ENCODE measurements at regions not wholly inside any gene's neighbourhood (a gene's known extent, or its start where the extent isn't known, plus 50 kb on each side); places are given as distances from the start of the nearest gene placed in this dataset.

GRCh38 chr11:134626032-134626431 lies 214.0 kb upstream of the B3GAT1 start:
- H3K9me3 ChIP-seq (ENCODE audit: control insufficient read depth in 2 of 3, low read length in 3 of 3), result no peaks in the 10 kb centered on the region
- no peak overlapping the region for H3K27ac Mint-ChIP-seq
- no peak overlapping the region for H3K4me3 Mint-ChIP-seq
- intact Hi-C loops (cut with micrococcal nuclease), result no loop called here
- H3K27ac ChIP-seq (ENCODE audit: low read depth, low read length), result no peak overlapping the region
- H3K4me1 ChIP-seq (ENCODE audit: control insufficient read depth in 2 of 2, insufficient read depth in 2 of 2, low read length in 2 of 2), result no peaks in the 10 kb centered on the region
- H3K4me1 Mint-ChIP-seq, result no peaks in the 10 kb centered on the region
- ATAC-seq (no peak), DNase-seq (no peak)
- CTCF ChIA-PET, result no interaction called here
- peaks cover 3 to 22% (median 13%) of the 10 kb centered on the region in 5 donors for H3K27me3 Mint-ChIP-seq
- POLR2A ChIA-PET, result no interaction called here
- peaks cover 0 to 3% (median 0%) of the 10 kb centered on the region in 11 donors for H3K9me3 Mint-ChIP-seq
- H3K36me3 Mint-ChIP-seq, result no peaks in the 10 kb centered on the region
- H3K4me3 ChIP-seq (ENCODE audit: low read length), result no peak overlapping the region
- no peaks in the 10 kb centered on the region for H3K36me3 ChIP-seq (ENCODE audit: control insufficient read depth in 2 of 3, insufficient read depth in 3 of 3, low read length in 3 of 3)
- H3K27me3 ChIP-seq (ENCODE audit: control insufficient read depth in 2 of 2, insufficient read depth in 2 of 2, low read length in 2 of 2), result no peaks in the 10 kb centered on the region

GRCh38 chr11:134625631-134626030 lies 213.6 kb upstream of the B3GAT1 start:
- ATAC-seq (no peak), DNase-seq (no peak)
- CTCF ChIA-PET, result no interaction called here
- Histone ChIP-seq H3K27me3 (ENCODE audit: control insufficient read depth in 2 of 2, insufficient read depth in 2 of 2, low read length in 2 of 2) (no peaks in the 10 kb centered on the region), H3K4me1 (ENCODE audit: control insufficient read depth in 2 of 2, insufficient read depth in 2 of 2, low read length in 2 of 2) (no peaks in the 10 kb centered on the region), H3K36me3 (ENCODE audit: control insufficient read depth in 2 of 3, insufficient read depth in 3 of 3, low read length in 3 of 3) (no peaks in the 10 kb centered on the region), H3K9me3 (ENCODE audit: control insufficient read depth in 2 of 3, low read length in 3 of 3) (no peaks in the 10 kb centered on the region), H3K4me3 (ENCODE audit: low read length) (no peak overlapping the region), H3K27ac (ENCODE audit: low read depth, low read length) (no peak overlapping the region)
- Mint-ChIP-seq H3K36me3 (no peaks in the 10 kb centered on the region), H3K27ac (no peak overlapping the region), H3K4me3 (no peak overlapping the region), H3K27me3 (peaks cover 3 to 24% (median 13%) of the 10 kb centered on the region in 5 donors), H3K9me3 (peaks cover 0 to 3% (median 0%) of the 10 kb centered on the region in 11 donors), H3K4me1 (no peaks in the 10 kb centered on the region)
- POLR2A ChIA-PET, result no interaction called here
- intact Hi-C loops (cut with micrococcal nuclease), result no loop called here

GRCh38 chr11:134625151-134625550 lies 213.1 kb upstream of the B3GAT1 start:
- DNase-seq (no peak), ATAC-seq (no peak)
- Histone ChIP-seq H3K27ac (ENCODE audit: low read depth, low read length) (no peak overlapping the region), H3K36me3 (ENCODE audit: control insufficient read depth in 2 of 3, insufficient read depth in 3 of 3, low read length in 3 of 3) (no peaks in the 10 kb centered on the region), H3K9me3 (ENCODE audit: control insufficient read depth in 2 of 3, low read length in 3 of 3) (no peaks in the 10 kb centered on the region), H3K4me3 (ENCODE audit: low read length) (no peak overlapping the region), H3K27me3 (ENCODE audit: control insufficient read depth in 2 of 2, insufficient read depth in 2 of 2, low read length in 2 of 2) (no peaks in the 10 kb centered on the region), H3K4me1 (ENCODE audit: control insufficient read depth in 2 of 2, insufficient read depth in 2 of 2, low read length in 2 of 2) (no peaks in the 10 kb centered on the region)
- Mint-ChIP-seq H3K27ac (no peak overlapping the region), H3K27me3 (peaks cover 3 to 24% (median 13%) of the 10 kb centered on the region in 5 donors), H3K4me3 (no peak overlapping the region), H3K4me1 (no peaks in the 10 kb centered on the region), H3K36me3 (no peaks in the 10 kb centered on the region), H3K9me3 (peaks cover 0 to 2% (median 0%) of the 10 kb centered on the region in 11 donors)
- CTCF ChIA-PET, result no interaction called here
- POLR2A ChIA-PET, result no interaction called here
- intact Hi-C loops (cut with micrococcal nuclease), result no loop called here

- Mint-ChIP-seq H3K27ac (no peak overlapping the region), H3K4me3 (no peak overlapping the region), H3K4me1 (no peaks in the 10 kb centered on the region), H3K27me3 (peaks cover 3 to 27% (median 13%) of the 10 kb centered on the region in 5 donors), H3K36me3 (no peaks in the 10 kb centered on the region), H3K9me3 (peaks cover 0 to 2% (median 0%) of the 10 kb centered on the region in 11 donors)
- Histone ChIP-seq H3K27me3 (ENCODE audit: control insufficient read depth in 2 of 2, insufficient read depth in 2 of 2, low read length in 2 of 2) (no peaks in the 10 kb centered on the region), H3K27ac (ENCODE audit: low read depth, low read length) (no peak overlapping the region), H3K4me1 (ENCODE audit: control insufficient read depth in 2 of 2, insufficient read depth in 2 of 2, low read length in 2 of 2) (no peaks in the 10 kb centered on the region), H3K4me3 (ENCODE audit: low read length) (no peak overlapping the region), H3K36me3 (ENCODE audit: control insufficient read depth in 2 of 3, insufficient read depth in 3 of 3, low read length in 3 of 3) (no peaks in the 10 kb centered on the region), H3K9me3 (ENCODE audit: control insufficient read depth in 2 of 3, low read length in 3 of 3) (no peaks in the 10 kb centered on the region)
- POLR2A ChIA-PET, result no interaction called here
- no peak for ATAC-seq
- intact Hi-C loops (cut with micrococcal nuclease), result no loop called here
- DNase-seq, result no peak
- CTCF ChIA-PET, result no interaction called here
Measured at GRCh38 chr11:134624166-134624920, 212.3 kb upstream of the B3GAT1 start.

- Mint-ChIP-seq H3K27ac (no peak overlapping the region), H3K9me3 (peaks cover 0 to 2% (median 0%) of the 10 kb centered on the region in 11 donors), H3K36me3 (no peaks in the 10 kb centered on the region), H3K4me1 (no peaks in the 10 kb centered on the region), H3K27me3 (peaks cover 3 to 22% (median 13%) of the 10 kb centered on the region in 5 donors), H3K4me3 (no peak overlapping the region)
- H3K36me3 ChIP-seq (ENCODE audit: control insufficient read depth in 2 of 3, insufficient read depth in 3 of 3, low read length in 3 of 3), result no peaks in the 10 kb centered on the region
- no peak overlapping the region for H3K4me3 ChIP-seq (ENCODE audit: low read length)
- intact Hi-C loops (cut with micrococcal nuclease), result no loop called here
- H3K27me3 ChIP-seq (ENCODE audit: control insufficient read depth in 2 of 2, insufficient read depth in 2 of 2, low read length in 2 of 2), result no peaks in the 10 kb centered on the region
- ChIA-PET CTCF (no interaction called here), POLR2A (no interaction called here)
- H3K27ac ChIP-seq (ENCODE audit: low read depth, low read length), result no peak overlapping the region
- H3K4me1 ChIP-seq (ENCODE audit: control insufficient read depth in 2 of 2, insufficient read depth in 2 of 2, low read length in 2 of 2), result no peaks in the 10 kb centered on the region
- H3K9me3 ChIP-seq (ENCODE audit: control insufficient read depth in 2 of 3, low read length in 3 of 3), result no peaks in the 10 kb centered on the region
- ATAC-seq (no peak), DNase-seq (no peak)
Measured at GRCh38 chr11:134623711-134624110, 211.7 kb upstream of the B3GAT1 start.

- no peak overlapping the region for H3K27ac Mint-ChIP-seq
- no peak overlapping the region for H3K4me3 Mint-ChIP-seq
- intact Hi-C loops (cut with micrococcal nuclease), result no loop called here
- no peaks in the 10 kb centered on the region for H3K27me3 ChIP-seq (ENCODE audit: control insufficient read depth in 2 of 2, insufficient read depth in 2 of 2, low read length in 2 of 2)
- no peaks in the 10 kb centered on the region for H3K36me3 Mint-ChIP-seq
- no peak for ATAC-seq
- CTCF ChIA-PET, result no interaction called here
- H3K36me3 ChIP-seq (ENCODE audit: control insufficient read depth in 2 of 3, insufficient read depth in 3 of 3, low read length in 3 of 3), result no peaks in the 10 kb centered on the region
- H3K4me3 ChIP-seq (ENCODE audit: low read length), result no peak overlapping the region
- peaks cover 0 to 2% (median 0%) of the 10 kb centered on the region in 11 donors for H3K9me3 Mint-ChIP-seq
- H3K4me1 Mint-ChIP-seq, result no peaks in the 10 kb centered on the region
- no peak overlapping the region for H3K27ac ChIP-seq (ENCODE audit: low read depth, low read length)
- no peaks in the 10 kb centered on the region for H3K9me3 ChIP-seq (ENCODE audit: control insufficient read depth in 2 of 3, low read length in 3 of 3)
- DNase-seq, result no peak
- POLR2A ChIA-PET, result no interaction called here
- no peaks in the 10 kb centered on the region for H3K4me1 ChIP-seq (ENCODE audit: control insufficient read depth in 2 of 2, insufficient read depth in 2 of 2, low read length in 2 of 2)
- peaks cover 3 to 19% (median 8%) of the 10 kb centered on the region in 5 donors for H3K27me3 Mint-ChIP-seq
Measured at GRCh38 chr11:134622458-134622857, 210.4 kb upstream of the B3GAT1 start.

GRCh38 chr11:134617360-134617759 lies 205.3 kb upstream of the B3GAT1 start:
- Mint-ChIP-seq H3K4me1 (no peaks in the 10 kb centered on the region), H3K36me3 (no peaks in the 10 kb centered on the region), H3K9me3 (peaks cover 0 to 2% (median 0%) of the 10 kb centered on the region in 11 donors), H3K27me3 (peaks cover 3 to 22% (median 13%) of the 10 kb centered on the region in 5 donors), H3K27ac (no peak overlapping the region), H3K4me3 (no peak overlapping the region)
- DNase-seq, result no peak
- H3K27me3 ChIP-seq (ENCODE audit: control insufficient read depth in 2 of 2, insufficient read depth in 2 of 2, low read length in 2 of 2), result no peaks in the 10 kb centered on the region
- H3K4me3 ChIP-seq (ENCODE audit: low read length), result no peak overlapping the region
- ChIA-PET CTCF (no interaction called here), POLR2A (no interaction called here)
- no peak overlapping the region for H3K27ac ChIP-seq (ENCODE audit: low read depth, low read length)
- H3K9me3 ChIP-seq (ENCODE audit: control insufficient read depth in 2 of 3, low read length in 3 of 3), result no peaks in the 10 kb centered on the region
- H3K4me1 ChIP-seq (ENCODE audit: control insufficient read depth in 2 of 2, insufficient read depth in 2 of 2, low read length in 2 of 2), result no peaks in the 10 kb centered on the region
- H3K36me3 ChIP-seq (ENCODE audit: control insufficient read depth in 2 of 3, insufficient read depth in 3 of 3, low read length in 3 of 3), result no peaks in the 10 kb centered on the region
- no peak for ATAC-seq
- intact Hi-C loops (cut with micrococcal nuclease), result no loop called here

Data from naive thymus-derived CD4-positive, alpha-beta T cell (primary cell).